Central memory CD8-positive, alpha-beta T cell (primary cell): ENCODE measurements at regions not wholly inside any gene's neighbourhood (a gene's known extent, or its start where the extent isn't known, plus 50 kb on each side); places are given as distances from the start of the nearest gene placed in this dataset.
A peak's percentile ranks its signal among the peaks of the same experiment; 100 is the strongest.

ENCODE experiments used
- ATAC-seq: fragments of 150-1000 bp; cut with Tn5 transposase; replicated peaks from 2 replicates; pipeline ENCODE4 v1.10.0; 2022; ENCODE audit warnings: mild to moderate bottlenecking, moderate FRiP score, moderate number of reproducible peaks; ENCODE audit not compliant: poor library complexity, severe bottlenecking; ENCODE audit errors: extremely low read depth
- DNase-seq, 2 donors: peaks; one replicate each; pipeline ENCODE4 v3.0.0; 2021; ENCODE audit warnings: low spot score in 2 of 2
- H3K27ac Mint-ChIP-seq: one replicate; pipeline ENCODE4 v1.8.0; 2022; ENCODE audit warnings: low read depth, mild to moderate bottlenecking, moderate library complexity, mixed read lengths
- H3K27me3 Mint-ChIP-seq: one replicate; pipeline ENCODE4 v1.8.0; 2022; ENCODE audit warnings: mixed read lengths
- H3K36me3 Mint-ChIP-seq: one replicate; pipeline ENCODE4 v1.8.0; 2022; ENCODE audit warnings: mild to moderate bottlenecking, moderate library complexity, mixed read lengths; ENCODE audit not compliant: insufficient read depth
- H3K4me1 Mint-ChIP-seq: one replicate; pipeline ENCODE4 v1.8.0; 2022; ENCODE audit warnings: mixed read lengths
- H3K4me3 Mint-ChIP-seq: one replicate; pipeline ENCODE4 v1.8.0; 2022; ENCODE audit warnings: mild to moderate bottlenecking, moderate library complexity, mixed read lengths
- H3K9me3 Mint-ChIP-seq: one replicate; pipeline ENCODE4 v1.8.0; 2022; ENCODE audit warnings: mixed read lengths

DNA sequence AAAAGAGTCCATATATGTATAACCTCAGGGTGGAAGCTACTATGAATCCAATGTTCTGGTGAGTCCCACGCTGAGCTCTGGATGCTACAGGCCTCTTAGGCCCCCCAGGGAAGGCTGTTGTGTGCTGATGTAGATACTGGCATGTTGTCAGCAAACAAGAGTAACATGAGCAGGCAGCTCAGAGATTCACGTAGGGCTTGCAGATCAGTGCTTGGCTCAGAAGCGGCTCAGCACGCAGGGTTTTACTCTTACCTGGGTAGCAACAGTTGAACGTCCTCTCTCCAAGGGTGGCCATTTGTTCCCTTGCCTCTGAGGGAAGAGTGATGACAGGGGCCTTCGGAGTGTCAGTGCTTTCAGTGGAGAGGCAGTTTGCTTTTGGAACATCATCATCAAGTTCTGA is 93.4 kb downstream of the ZFP64 start:
- no peak overlapping the region for H3K27ac Mint-ChIP-seq
- H3K36me3 Mint-ChIP-seq: peaks cover 2% of the 10 kb centered on the region
- ATAC-seq (no peak), DNase-seq (no peak)
- H3K27me3 Mint-ChIP-seq: peaks cover 3% of the 10 kb centered on the region
- no peak overlapping the region for H3K4me3 Mint-ChIP-seq
- H3K4me1 Mint-ChIP-seq: peaks cover under 1% of the 10 kb centered on the region
- no peaks in the 10 kb centered on the region for H3K9me3 Mint-ChIP-seq

- DNase-seq: no peak
- H3K4me3 Mint-ChIP-seq: no peak overlapping the region
- H3K27ac Mint-ChIP-seq: no peak overlapping the region
- no peaks in the 10 kb centered on the region for H3K9me3 Mint-ChIP-seq
- no peaks in the 10 kb centered on the region for H3K27me3 Mint-ChIP-seq
- no peak for ATAC-seq
- peaks cover 2% of the 10 kb centered on the region for H3K36me3 Mint-ChIP-seq
- H3K4me1 Mint-ChIP-seq: no peaks in the 10 kb centered on the region
Measured at GRCh38 chr20:52096117-52096516, 95.5 kb downstream of the ZFP64 start.

DNA sequence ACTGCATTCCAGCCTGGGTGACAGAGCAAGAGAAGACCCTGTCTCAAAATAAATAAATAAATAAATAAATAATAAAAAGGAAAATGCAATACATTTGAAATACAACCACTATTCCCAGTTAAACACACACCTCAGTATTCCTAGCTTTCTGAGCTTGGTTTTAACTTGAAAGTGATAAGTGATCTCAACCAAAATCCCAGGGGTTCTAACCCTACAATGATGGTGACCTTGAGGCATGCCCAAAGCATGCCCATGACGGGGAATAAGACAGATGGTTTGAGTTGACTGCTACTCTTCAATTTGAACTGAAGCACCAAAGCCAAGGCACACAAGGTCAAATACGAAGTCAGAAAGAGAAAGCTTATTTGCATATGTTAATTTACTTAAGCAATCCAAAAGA is 96.9 kb downstream of the ZFP64 start:
- Mint-ChIP-seq H3K27ac (no peak overlapping the region), H3K9me3 (no peaks in the 10 kb centered on the region), H3K4me3 (no peak overlapping the region), H3K36me3 (peaks cover 2% of the 10 kb centered on the region), H3K4me1 (no peaks in the 10 kb centered on the region), H3K27me3 (no peaks in the 10 kb centered on the region)
- ATAC-seq: no peak
- no peak for DNase-seq

- H3K27ac Mint-ChIP-seq: no peak overlapping the region
Measured at GRCh38 chr20:52093575-52093974, 98.0 kb downstream of the ZFP64 start.

DNA sequence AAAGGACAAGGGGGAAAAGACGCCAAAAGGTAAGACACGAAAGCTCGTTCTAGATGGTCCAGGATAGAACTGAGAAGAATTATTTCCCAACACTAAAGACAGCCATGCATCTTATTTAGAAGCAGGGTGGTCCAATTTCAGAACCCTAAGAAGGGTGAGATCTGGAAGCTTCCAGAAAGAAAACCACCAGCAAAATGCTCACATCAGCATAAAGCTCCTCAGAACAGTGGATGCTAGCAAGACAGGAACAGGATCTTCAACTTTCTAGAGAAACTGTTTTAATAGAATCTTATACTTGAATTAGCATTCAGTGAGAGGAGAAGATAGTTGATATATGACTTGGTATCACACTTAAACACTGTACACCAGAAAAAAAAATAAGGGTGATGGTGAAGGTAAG is 101.5 kb downstream of the ZFP64 start:
- peaks cover 3% of the 10 kb centered on the region for H3K36me3 Mint-ChIP-seq
- DNase-seq: no peak
- H3K27me3 Mint-ChIP-seq: no peaks in the 10 kb centered on the region
- no peak overlapping the region for H3K27ac Mint-ChIP-seq
- no peak overlapping the region for H3K4me3 Mint-ChIP-seq
- ATAC-seq: no peak
- H3K9me3 Mint-ChIP-seq: peaks cover 7% of the 10 kb centered on the region
- no peaks in the 10 kb centered on the region for H3K4me1 Mint-ChIP-seq

More at GRCh38 chr20:52093575-52093974, 98.0 kb downstream of the ZFP64 start:
- no peaks in the 10 kb centered on the region for H3K27me3 Mint-ChIP-seq
- ATAC-seq (no peak), DNase-seq (no peak)
- H3K4me1 Mint-ChIP-seq: no peaks in the 10 kb centered on the region
- no peaks in the 10 kb centered on the region for H3K9me3 Mint-ChIP-seq
- H3K36me3 Mint-ChIP-seq: peaks cover 5% of the 10 kb centered on the region
- H3K4me3 Mint-ChIP-seq: no peak overlapping the region

- Mint-ChIP-seq H3K27me3 (no peaks in the 10 kb centered on the region), H3K27ac (no peak overlapping the region)
Measured at GRCh38 chr20:52087471-52087870, 104.1 kb downstream of the ZFP64 start.

DNA sequence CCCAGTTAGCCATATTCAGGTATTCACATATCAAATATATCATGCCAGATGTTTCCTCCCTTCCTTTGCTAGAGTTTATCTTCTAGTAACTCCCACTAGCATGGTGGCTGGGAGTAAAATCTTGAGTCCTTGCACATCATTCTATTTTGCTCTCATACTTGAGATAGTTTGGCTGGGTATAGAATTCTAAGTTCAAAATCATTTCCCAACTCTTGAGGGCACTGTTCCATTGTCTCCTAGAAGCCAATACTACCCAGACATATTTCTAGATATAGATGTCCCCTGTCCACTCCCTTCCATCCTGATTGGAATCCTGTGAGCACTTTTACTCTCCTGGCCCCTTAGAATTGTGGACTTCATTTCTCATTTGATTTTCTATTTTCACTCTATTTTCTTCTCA is 104.7 kb downstream of the ZFP64 start:
- H3K4me1 Mint-ChIP-seq: peaks cover 20% of the 10 kb centered on the region
- ATAC-seq: no peak
- H3K27me3 Mint-ChIP-seq: no peaks in the 10 kb centered on the region
- no peak for DNase-seq
- H3K36me3 Mint-ChIP-seq: peaks cover 5% of the 10 kb centered on the region
- peaks cover 7% of the 10 kb centered on the region for H3K9me3 Mint-ChIP-seq
- H3K27ac Mint-ChIP-seq: no peak overlapping the region
- no peak overlapping the region for H3K4me3 Mint-ChIP-seq

More at GRCh38 chr20:52087471-52087870, 104.1 kb downstream of the ZFP64 start:
- Mint-ChIP-seq H3K9me3 (peaks cover 7% of the 10 kb centered on the region), H3K4me1 (peaks cover 14% of the 10 kb centered on the region), H3K36me3 (peaks cover 5% of the 10 kb centered on the region), H3K4me3 (no peak overlapping the region)
- DNase-seq (no peak), ATAC-seq (no peak)

GRCh38 chr20:52084727-52085126 is 106.9 kb downstream of the ZFP64 start:
- Mint-ChIP-seq H3K27ac (no peak overlapping the region), H3K27me3 (no peaks in the 10 kb centered on the region), H3K4me1 (peaks cover 22% of the 10 kb centered on the region), H3K4me3 (no peak overlapping the region), H3K36me3 (peaks cover 7% of the 10 kb centered on the region), H3K9me3 (peaks cover 7% of the 10 kb centered on the region)
- ATAC-seq (no peak), DNase-seq (no peak)

GRCh38 chr20:52083627-52084232 is 107.8 kb downstream of the ZFP64 start:
- Mint-ChIP-seq H3K9me3 (peaks cover 7% of the 10 kb centered on the region), H3K27ac (peak overlapping the region; percentile 71), H3K36me3 (peaks cover 4% of the 10 kb centered on the region), H3K4me3 (peak overlapping the region; percentile 11), H3K4me1 (peaks cover 22% of the 10 kb centered on the region), H3K27me3 (no peaks in the 10 kb centered on the region)
- DNase-seq (peak; percentile 27 to 48), ATAC-seq (peak; percentile 60)

DNA sequence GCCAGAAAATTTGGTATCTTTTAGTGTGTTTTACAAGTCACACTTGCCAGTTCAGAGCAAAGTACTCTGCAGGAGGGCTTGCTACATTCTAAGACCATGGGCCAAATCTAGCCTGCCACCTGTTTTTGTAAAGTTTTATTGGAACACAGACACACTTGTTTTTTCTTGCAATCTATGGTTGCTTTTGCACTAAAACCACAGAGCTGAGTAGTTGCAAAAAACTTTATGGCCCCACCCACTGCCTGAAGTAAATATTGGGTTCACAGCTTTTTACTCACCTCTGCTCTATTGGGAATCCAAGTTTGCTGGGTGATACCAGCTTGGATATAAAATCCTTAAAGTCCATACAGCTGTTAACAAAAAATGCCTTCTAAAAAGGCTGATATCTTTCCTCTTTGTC is 109.0 kb downstream of the ZFP64 start:
- H3K9me3 Mint-ChIP-seq: peaks cover 7% of the 10 kb centered on the region
- peak overlapping the region; percentile 71 for H3K27ac Mint-ChIP-seq

DNA sequence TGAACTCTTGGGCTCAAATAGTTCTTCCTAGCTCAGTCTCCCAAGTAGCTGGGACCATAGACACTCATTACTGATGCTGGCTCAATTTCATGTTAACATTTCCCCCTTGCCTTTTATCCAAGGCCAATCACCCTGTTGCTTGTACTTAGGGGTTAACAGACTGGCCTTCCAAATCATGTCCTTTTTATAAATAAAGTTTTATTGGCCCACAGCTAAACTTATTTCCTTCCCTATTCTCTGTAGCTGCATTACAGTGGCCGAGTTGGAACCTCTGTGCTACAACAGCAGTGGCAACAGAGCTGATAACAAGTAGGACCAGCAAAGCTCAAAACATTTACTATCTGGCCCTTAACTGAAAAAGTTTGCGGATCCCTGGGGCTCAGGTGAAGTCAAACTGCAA is 109.8 kb downstream of the ZFP64 start:
- Mint-ChIP-seq H3K36me3 (peaks cover 4% of the 10 kb centered on the region), H3K4me3 (no peak overlapping the region), H3K27ac (peak overlapping the region; percentile 71), H3K9me3 (no peaks in the 10 kb centered on the region), H3K4me1 (peaks cover 22% of the 10 kb centered on the region), H3K27me3 (no peaks in the 10 kb centered on the region)
- DNase-seq (no peak), ATAC-seq (no peak)

More for the DNA sequence above, 109.0 kb downstream of the ZFP64 start:
- ATAC-seq: peak; percentile 36
- H3K36me3 Mint-ChIP-seq: peaks cover 4% of the 10 kb centered on the region
- peaks cover 22% of the 10 kb centered on the region for H3K4me1 Mint-ChIP-seq
- DNase-seq: no peak
- no peaks in the 10 kb centered on the region for H3K27me3 Mint-ChIP-seq
- H3K4me3 Mint-ChIP-seq: no peak overlapping the region

DNA sequence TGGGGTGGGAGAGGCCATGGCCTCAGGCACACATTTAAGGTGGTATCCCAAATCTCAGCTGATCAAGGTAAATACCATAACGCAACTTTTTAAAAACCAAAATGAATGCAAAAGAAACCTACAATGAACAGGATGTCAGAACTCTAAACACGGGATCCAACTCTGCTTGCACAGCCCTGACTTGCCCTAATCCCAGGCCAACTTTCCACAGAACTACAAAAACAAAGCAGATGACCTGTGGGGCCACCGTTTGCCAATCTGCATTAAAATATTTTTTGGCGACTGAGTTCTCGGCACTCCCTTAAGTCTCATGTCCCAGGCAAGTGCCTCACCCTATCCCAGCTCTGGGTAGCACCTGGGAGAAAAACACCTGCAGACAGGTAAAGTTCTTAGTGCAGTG is 110.5 kb downstream of the ZFP64 start:
- Mint-ChIP-seq H3K27me3 (no peaks in the 10 kb centered on the region), H3K9me3 (no peaks in the 10 kb centered on the region), H3K4me3 (no peak overlapping the region), H3K4me1 (peaks cover 22% of the 10 kb centered on the region), H3K27ac (no peak overlapping the region), H3K36me3 (peaks cover 4% of the 10 kb centered on the region)
- no peak for ATAC-seq
- no peak for DNase-seq

DNA sequence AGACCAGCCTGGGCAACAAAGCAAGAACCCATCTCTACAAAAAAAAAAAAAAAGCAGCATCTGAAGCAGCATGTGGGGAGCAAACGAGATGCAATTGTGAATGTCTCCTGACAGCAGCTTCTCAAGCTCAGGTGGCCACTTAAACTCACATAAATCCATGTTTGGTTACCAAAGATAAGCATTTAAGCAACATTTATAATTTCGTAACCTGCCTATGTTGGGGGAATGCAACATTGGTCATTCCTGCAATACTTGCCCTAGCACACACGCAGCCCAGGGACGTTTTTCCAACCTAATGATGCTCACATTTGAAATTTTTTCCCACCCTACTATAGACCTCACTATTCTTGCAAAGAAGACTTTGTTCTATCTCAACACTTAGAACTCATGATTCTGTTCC is 113.3 kb downstream of the ZFP64 start:
- Mint-ChIP-seq H3K36me3 (peaks cover 2% of the 10 kb centered on the region), H3K27ac (no peak overlapping the region), H3K27me3 (no peaks in the 10 kb centered on the region), H3K9me3 (no peaks in the 10 kb centered on the region), H3K4me3 (no peak overlapping the region), H3K4me1 (peaks cover 16% of the 10 kb centered on the region)
- DNase-seq (no peak), ATAC-seq (no peak)
